T-helper 2 cell (primary cell): ENCODE measurements at regions not wholly inside any gene's neighbourhood (a gene's known extent, or its start where the extent isn't known, plus 50 kb on each side); places are given as distances from the start of the nearest gene placed in this dataset.

Experiments used
- DNase-seq, 5 experiments: peaks; one replicate each; pipeline versions ENCODE4 v3.0.0 to v3.0.0-alpha.2; 2012 to 2022

DNA sequence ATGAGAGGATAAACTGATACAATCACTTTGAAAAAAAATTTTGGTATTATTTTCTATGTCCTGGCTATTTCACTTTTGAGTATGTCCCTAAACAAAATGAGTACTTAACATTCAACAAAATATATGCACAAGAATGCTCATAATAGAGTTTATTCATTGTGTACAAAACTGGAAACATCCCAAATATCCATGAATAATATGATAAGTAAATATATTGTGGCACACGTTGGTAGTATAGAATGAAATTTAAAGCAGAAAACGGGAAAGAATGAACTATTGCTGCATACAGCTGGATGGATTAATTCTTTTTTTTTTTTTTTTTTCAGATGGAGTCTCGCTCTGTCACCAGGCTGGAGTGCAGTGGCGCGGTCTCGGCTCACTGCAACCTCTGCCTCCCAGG is 725.2 kb downstream of the LTN1 start:
- no peak for DNase-seq

DNA sequence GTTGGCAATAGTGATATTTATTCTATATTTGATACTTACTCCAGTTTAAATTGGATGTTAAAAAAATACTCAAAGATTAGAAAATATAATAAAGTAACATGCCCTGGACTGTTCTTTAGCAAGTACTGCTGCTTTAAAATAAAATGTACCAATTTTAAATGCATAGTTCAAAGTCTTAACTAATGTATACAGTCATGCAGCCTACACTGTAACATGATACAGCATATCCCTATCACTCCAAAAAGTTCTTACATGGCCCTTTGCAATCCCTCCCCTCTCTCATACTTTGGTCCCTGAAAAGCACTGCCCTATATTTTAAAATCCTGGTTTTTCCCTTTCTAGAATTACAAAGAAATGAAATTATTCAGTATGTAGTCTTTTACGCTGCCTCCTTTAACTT is 726.6 kb downstream of the LTN1 start:
- DNase-seq, result no peak

DNA sequence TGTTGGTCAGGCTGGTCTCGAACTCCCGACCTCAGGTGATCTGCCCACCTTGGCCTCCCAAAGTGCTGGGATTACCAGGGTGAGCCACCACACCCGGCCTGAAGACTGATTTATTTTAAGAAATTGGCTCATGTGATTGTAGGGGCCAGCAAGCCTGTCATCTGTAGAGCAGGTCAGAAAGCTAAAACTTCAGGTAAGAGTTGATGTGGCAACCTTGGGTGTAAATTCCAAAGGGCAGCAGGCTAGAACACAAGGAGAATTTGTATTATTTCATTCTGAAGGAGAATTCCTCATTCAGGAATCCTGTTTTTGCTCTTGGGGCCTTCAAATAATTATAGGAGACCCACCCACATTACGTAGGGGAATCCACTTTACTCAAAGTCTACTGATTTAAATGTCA is 728.7 kb downstream of the LTN1 start:
- no peak for DNase-seq

DNA sequence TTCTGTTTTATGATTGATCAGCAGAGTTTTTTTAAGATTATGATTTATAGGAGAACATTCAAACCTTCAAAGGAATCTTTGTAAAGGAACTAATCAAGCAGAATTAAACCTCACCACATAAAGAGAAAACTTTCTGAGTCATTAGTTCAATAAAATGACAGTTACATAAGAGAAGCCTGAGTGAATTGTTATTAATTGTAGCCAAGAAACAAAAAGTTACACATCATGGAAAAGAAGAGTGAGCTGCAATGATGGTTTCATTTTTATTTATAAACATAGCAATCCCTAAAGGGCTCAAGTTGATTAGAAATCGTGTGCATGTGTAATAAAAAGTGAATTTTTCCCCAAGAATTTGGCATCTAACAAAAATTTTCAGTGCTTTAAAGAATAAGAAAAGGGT is 731.4 kb downstream of the LTN1 start:
- no peak for DNase-seq

DNA sequence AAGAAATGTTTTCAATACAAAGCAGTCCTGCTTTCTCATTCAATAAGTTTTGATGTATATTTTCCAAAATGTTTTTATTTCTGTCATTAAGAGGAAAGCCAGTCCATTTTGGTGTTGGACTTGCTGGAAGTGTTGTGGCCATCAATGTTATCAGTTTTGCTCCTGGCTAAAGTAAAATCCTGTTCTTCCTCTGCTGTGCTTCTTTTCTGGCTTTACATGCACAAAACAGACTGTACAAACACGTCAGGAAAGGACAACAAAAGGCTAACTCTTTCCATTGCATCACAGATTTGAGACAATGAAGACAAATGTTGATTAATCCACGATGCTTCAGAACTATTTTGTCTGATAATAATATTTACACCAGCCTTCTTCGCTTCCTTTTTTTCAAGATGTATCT is 735.4 kb downstream of the LTN1 start:
- DNase-seq, result no peak

DNA sequence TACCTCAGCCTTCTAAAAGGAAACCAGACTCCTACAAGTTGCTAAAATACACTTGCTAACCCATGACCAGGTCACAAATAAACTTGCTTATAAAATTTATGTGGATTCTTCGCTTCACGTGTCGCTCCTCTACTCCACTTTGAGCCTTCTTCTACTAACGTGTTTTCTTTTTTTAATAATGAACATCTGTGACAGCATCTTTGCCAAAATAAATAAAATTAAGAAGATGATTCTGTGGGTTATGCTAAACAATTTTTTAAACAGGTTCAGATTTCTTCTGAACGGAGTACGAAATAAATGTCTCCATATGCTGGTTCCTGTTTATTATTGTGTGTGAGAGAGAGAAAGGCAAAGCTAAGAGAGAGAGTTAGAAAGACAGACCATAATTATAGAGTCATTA is 735.8 kb downstream of the LTN1 start:
- no peak for DNase-seq

DNA sequence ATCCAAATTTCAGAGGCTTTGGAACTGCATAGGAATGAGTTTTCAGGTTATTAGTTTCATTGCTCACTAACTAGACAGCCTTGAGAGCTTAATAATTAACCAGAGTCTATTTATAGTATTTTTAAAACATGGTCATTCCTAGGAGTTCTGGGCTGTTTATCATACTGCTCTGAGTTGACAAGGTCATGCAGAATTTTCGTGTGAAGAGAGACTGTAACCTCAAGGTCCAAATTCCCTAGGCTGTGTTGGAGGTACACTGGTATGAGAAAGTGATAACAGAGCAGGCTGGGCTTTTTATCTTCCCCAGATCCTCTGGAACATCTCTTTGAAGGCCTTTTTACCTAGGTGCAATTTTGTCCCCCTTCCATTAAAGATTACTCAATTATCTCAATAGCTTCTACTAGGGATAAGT is 736.3 kb downstream of the LTN1 start:
- DNase-seq, result no peak

DNA sequence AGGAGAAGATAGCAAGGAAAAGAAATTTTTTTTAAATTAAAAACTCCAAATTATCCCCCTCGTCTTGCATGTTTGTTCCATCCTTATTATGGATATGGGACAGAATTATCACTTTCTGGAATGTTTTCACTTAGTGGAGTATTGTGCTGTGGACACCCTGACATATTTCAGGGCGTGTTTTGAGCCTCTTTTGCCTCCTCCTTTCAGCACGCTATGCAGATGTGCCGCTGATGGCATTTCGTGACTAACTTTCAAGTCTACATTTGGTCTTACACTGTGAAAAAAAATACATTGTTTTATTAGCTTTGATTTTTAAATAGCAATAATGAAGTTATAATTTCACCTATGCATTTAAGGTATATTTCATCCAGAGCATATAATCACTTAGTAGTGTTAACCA is 738.7 kb downstream of the LTN1 start:
- no peak for DNase-seq

DNA sequence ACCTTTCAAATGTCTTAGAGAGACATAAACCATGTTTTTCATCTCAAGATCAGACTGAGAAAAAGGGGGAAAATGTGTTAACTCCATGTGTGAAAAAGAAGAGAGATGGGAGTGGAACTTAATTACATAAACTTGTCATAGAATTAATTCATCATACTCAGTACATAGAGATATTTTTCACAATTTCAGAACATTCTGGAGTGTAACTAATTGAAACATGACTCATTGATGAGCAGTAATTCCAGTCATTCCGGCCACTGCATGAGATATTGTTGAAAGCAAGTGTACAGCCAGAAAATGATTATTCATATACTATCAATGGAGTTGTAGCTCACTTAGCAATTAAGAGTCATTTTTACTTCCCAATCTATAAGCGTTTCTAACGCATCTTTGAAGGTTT is 739.3 kb downstream of the LTN1 start:
- no peak for DNase-seq

DNA sequence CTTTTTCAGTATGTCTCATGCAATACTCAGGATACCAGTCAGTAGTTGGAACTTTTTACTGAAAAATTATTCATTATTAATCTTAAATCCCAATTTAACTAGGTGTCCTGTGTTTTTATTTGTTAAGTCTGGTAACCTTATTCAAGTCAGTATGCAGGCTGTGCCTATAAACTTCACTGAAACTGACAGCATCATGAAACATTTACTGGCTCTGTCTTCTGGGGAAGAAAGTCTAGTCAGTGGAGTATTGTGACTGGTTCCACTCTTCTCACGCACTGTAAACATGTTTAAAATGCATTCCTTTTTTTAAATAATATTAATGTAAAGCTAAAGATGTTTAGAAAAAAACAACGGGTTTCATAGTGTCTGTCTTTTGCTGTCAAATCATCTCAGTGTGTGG is 739.7 kb downstream of the LTN1 start:
- DNase-seq, result no peak

DNA sequence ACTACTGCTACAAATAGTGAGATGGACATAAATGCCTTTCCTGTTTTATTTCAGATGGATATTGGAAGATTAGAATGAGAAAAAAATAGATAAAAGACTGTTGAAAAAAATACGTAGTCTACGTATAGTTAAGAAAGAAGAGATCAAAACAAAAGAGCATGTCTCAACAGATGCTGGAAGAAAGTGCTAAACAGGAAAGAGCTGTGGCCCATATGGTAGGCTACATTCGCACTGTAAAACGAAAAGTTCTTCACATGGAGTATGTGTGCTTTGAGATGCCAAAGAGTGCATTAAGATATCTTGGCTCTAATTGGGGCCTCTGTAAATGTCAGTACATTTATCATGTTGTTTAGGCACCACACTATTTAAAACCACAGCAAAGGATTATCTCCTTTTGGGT is 741.7 kb downstream of the LTN1 start:
- no peak for DNase-seq

DNA sequence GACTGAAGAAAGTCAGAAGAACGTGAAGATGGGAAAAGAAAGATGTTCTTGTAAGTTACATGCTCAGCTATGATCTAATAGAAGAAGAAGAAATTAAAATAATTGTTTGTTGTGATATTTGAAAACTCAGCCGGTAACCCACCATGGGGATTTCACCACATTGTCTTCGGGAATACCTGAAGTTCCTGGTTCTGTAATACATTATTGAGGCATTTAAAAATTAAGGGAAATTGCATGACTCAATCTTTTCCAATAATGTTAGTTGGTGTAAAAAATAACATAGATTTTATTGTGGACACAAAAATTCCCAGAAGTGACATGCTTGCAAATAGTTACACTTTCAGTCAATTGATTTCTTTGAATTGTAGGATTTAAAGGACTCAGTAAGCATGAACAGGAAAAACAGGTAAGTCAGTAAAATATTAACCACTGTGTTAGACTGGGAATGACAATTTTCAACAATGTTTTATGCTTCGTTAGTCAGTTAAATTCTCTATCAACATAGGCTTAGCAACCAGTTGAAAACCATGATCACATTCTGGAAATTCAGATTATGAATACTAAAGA is 745.1 kb downstream of the LTN1 start:
- no peak for DNase-seq

DNA sequence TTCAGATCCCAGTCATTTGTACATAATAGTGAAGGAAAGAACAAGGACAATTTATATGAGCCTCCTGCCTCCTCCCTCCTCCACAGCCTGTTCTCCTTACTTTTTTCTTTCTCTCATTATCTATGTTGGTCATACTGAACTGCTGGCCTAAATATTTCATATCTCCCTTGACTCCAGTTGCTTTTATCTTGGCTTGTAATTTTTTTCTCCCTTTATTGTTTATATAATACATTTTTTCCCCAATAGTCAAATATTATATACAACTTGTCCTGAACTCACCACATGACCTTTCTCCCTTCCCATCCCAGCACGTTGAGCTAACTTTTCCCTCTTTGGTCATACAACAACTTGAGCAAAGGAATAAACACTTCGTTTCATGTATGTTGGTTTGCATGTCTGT is 752.1 kb downstream of the LTN1 start:
- no peak for DNase-seq

DNA sequence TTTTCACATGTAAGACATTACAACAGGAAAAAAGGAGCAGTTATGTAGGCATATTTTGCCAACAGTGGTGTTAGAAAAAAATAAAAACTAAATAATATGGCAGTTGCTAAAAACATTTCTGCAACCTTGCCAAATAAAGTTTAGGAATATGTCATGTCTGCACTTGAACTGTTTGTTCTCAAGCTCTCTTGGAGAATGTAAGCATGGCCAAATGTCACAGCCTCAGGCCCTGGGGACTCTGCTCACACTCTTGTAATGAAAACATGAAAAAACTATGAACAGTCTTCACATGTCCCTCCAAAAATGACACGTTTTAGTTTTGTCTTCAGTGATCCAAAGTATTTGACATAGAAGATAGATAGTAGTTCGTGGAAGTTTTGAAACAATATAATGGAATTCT is 753.3 kb downstream of the LTN1 start:
- DNase-seq, result no peak

DNA sequence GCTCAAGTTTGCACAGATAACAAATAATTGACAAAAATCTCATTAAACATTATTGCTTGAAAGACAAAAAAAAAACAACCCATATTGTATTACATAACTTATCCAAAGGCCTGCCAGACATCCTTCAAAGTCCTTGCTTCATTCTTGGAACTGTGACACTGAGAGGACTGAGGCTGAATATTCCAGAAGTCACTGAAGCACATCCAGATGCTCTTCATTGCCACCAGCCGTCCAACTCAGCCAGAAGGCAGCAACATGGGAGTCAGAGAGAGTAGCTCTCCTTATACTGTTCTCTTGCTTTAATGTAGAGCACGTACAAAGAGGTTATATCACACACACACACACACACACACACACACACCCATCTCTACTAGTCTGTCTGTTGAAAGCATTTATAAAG is 755.0 kb downstream of the LTN1 start:
- no peak for DNase-seq

DNA sequence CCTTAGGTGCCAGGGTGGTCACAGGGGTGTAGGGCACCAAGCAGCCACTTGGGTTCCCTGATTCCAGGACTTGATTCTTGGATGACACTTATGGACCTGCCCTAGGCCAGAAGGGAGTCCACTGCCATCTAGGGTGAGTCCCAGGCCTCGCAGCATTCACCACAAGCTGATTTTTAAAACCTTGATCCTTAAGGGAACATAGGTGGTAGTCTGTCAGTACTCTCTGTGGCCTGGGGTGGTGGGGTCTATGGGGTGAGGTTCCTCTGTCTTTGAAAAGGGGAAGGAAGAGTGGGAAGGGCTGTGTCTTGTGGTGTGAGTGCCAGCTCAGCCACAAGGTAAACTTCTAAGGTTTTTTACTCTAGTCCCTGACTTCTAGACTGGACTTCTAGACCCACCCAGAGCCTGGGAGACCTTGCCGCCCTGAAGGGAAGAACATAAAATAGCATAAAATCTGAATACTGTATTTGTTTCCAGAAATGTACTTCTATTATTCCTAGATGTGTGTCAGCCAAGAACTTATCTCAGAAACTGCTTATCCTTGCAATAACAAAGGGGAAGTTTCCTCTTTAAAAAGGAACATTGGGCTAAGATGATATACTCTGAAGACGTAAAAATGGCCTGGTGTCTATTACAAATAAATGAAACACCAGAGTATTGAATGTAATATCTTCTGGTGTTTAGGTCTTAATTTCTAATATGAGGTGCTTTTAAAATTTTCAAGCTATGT is 757.3 kb downstream of the LTN1 start:
- no peak for DNase-seq

DNA sequence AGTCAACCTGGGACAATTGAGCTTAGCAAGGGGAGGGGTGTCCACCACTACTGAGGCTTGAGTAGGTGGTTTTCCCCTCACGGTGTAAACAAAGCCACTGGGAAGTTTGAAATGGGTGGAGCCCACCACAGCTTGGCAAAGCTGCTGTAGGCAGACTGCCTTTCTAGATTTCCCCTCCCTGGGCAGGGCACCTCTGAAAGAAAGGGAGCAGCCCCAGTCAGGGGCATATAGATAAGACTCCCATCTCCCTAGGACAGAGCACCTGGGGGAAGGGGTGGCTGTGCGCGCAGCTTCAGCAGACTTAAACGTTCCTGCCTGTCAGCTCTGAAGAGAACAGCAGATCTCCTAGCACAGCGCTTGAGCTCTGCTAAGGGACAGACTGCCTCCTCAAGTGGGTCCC is 758.4 kb downstream of the LTN1 start:
- DNase-seq, result no peak

DNA sequence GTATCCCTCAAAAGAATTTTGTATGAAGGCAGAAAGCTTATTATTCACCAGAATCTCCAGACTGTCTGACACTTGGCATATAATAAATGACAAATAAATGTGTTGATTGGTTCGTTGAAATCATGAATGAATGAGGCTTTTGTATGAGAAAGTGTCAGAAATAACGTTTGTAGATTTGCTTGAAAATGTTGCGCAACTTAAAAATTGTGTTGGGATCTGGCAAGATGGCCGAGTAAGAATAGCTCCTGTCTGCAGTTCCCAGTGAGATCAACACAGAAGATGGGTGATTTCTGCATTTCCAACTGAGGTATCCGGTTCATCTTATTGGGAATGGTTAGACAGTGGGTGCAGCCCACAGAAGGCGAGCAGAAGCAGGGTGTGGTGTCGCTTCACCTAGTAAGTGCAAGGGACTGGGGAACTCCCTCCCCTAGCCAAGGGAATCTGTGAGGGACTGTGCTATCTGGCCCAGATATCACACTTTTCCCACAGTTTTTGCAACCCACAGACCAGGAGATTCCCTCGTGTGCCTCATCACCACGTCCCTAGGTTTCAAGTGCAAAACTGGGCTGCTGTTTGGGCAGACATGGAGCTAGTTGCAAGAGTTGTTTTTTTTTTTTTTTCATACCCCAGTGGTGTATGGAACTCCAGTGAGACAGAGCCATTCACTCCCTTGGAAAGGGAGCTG is 759.0 kb downstream of the LTN1 start:
- no peak for DNase-seq

DNA sequence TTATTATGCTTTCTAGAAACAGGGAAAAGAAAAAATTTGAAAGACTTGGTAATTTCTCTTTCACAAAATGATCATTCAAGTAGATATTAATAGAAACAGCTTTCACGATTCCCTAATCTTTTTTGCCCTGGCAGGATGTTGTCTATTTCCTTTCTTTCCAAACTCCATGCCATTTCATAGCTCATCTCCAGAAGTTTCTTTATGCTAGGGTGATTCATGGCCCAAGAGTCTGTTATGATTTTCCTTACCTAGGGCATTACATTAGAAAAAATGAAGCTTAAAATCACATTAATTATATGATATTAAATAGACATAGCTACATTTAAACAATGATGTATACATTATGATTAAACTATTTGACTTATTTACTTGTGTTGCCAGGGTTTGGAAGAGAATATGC is 762.1 kb downstream of the LTN1 start:
- no peak for DNase-seq

DNA sequence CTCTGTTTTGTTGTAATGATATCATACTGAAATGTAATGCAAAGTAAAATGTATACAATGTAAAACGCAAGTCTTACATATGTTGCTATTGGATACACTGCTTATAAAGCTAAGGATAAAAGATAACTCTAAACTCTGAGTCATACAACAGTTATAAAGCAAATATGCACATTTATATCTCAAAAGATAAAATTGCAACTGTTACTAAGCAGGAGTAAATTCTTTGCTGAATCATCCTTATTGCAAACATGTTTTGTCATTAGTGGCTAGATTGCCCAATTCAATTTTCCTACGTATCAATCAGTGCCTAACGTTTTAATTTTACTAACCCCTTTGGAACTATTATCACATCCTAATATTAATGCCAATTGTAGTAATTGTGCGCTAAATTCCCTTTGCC is 762.9 kb downstream of the LTN1 start:
- DNase-seq, result no peak

DNA sequence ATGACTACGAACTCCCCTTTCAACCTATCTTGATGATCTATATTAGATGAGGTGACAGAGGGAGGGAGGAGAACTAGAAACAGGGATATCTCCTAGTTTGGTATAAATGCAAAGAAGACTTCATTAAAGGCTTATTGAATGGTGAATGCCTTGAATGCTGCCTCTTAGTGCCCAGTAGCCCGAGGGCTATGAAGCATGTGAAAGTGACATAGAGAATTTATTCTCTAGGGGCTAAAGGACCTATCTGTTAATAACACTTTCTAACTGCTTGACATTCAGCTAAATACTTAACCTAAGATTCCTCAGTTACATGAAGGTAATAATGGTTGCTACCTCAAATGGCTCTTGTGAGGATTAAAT is 764.1 kb downstream of the LTN1 start:
- DNase-seq, result no peak

DNA sequence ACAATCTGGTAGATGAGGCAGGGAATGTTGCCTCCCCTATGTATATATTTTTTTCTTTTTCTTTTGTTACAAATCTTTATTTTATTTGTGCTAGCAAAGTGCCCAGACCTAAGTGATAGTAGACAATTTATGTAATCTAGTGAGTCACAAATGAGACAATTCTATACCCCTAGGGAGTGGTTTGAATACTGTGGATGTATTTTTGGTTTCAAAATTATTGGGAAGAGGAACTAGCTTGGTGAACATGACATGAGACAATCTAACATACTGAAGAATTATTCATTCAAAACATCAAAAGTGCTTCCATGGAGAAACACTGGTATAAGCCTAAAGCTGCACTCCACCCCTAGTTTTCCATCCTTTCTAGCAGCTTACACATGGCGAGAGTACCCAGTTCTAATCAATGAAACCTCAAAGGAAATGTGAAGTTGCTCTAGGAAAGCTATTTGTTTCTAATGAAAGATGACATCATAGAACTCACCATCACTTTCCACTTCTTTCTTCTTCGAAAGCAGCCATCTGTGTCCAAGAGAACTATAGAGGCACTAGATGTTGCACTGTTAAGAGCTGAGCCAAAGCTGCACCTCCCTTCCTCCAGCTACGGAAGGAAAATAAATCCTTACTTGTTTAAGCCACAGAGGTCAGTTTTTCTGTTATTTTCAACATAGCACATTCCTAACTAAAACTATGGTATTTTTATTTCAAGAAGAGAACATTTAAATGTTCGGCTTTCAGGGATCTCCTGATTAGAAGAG is 764.6 kb downstream of the LTN1 start:
- DNase-seq, result no peak

DNA sequence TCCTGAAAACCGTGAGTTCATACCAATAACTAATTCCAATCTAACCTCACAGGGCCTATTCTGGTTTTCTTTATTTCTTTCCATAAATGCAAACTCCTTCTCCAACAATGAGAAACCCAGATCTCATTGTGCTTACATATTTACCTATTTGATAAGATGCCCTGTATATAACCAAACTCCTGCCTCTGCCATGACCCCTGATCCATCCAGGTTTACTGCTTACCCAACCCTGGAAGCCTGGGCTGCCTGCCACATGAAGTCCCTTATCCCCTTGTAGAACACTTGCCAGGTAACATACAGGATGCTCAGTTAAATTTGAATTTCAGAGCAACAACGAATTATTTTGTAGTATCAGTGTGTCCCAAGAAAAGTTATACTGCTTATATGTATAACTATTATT is 766.1 kb downstream of the LTN1 start:
- DNase-seq, result no peak

DNA sequence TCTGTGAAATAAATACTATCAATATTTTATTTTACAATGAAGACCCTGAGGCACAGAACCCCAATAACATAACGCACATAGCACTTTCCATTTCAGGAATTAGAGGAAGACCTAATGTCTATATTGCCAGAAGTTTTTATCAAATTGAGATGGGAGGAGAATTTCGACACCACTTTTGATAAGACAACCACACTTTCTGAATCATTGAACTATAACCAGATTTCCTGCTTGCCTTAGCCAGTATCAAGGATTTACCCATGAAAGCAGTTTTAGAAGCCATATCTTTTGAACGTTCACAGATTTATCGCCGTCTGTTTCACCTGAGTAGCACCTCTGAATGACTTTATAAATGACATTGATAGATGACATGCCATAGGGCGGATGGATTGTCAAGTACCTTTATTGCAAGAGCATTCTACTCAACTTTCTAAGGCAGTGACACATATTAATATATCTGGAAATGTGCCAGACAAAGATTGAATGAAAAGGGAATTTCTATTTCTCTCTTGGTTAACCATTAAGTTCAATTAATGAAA is 768.4 kb downstream of the LTN1 start:
- no peak for DNase-seq
